GM21529 (cell line): ENCODE measurements at regions not wholly inside any gene's neighbourhood (a gene's known extent, or its start where the extent isn't known, plus 50 kb on each side); places are given as distances from the start of the nearest gene placed in this dataset.

Experiments
- ATAC-seq: cut with Tn5 transposase; IDR thresholded peaks from one replicate; pipeline ENCODE4 v1.9.1; 2021; ENCODE audit not compliant: unreplicated experiment

- ATAC-seq: no peak
Measured at GRCh38 chr16:80023865-80024264, 423.3 kb upstream of the MAF start.

- ATAC-seq: no peak
Measured at GRCh38 chr16:80019395-80019794, 418.9 kb upstream of the MAF start.

GRCh38 chr16:80018466-80018865 is 417.9 kb upstream of the MAF start:
- no peak for ATAC-seq

GRCh38 chr16:80016731-80017326 is 416.3 kb upstream of the MAF start:
- ATAC-seq: no peak

GRCh38 chr16:80015566-80015965 is 415.0 kb upstream of the MAF start:
- ATAC-seq: no peak

GRCh38 chr16:80014241-80014939 is 413.9 kb upstream of the MAF start:
- no peak for ATAC-seq

- ATAC-seq: no peak
Measured at GRCh38 chr16:80012586-80012985, 412.0 kb upstream of the MAF start.

GRCh38 chr16:80009971-80010659 is 409.6 kb upstream of the MAF start:
- no peak for ATAC-seq

- no peak for ATAC-seq
Measured at GRCh38 chr16:80008857-80009256, 408.3 kb upstream of the MAF start.

- ATAC-seq: no peak
Measured at GRCh38 chr16:80007231-80007630, 406.7 kb upstream of the MAF start.

GRCh38 chr16:80006241-80007215 is 406.0 kb upstream of the MAF start:
- no peak for ATAC-seq

- no peak for ATAC-seq
Measured at GRCh38 chr16:80004113-80004512, 403.6 kb upstream of the MAF start.

GRCh38 chr16:80002261-80002660 is 401.7 kb upstream of the MAF start:
- no peak for ATAC-seq

GRCh38 chr16:79998143-79998542 is 397.6 kb upstream of the MAF start:
- no peak for ATAC-seq

- no peak for ATAC-seq
Measured at GRCh38 chr16:79997257-79997656, 396.7 kb upstream of the MAF start.

GRCh38 chr16:79996321-79996720 is 395.8 kb upstream of the MAF start:
- no peak for ATAC-seq

- ATAC-seq: no peak
Measured at GRCh38 chr16:79995315-79995714, 394.8 kb upstream of the MAF start.

GRCh38 chr16:79994418-79994817 is 393.9 kb upstream of the MAF start:
- ATAC-seq: no peak

- no peak for ATAC-seq
Measured at GRCh38 chr16:79993629-79994209, 393.2 kb upstream of the MAF start.

GRCh38 chr16:79991969-79992368 is 391.4 kb upstream of the MAF start:
- ATAC-seq: no peak

GRCh38 chr16:79988721-79989220 is 388.2 kb upstream of the MAF start:
- no peak for ATAC-seq
